HS-27A (cell line): ENCODE measurements at regions not wholly inside any gene's neighbourhood (a gene's known extent, or its start where the extent isn't known, plus 50 kb on each side); places are given as distances from the start of the nearest gene placed in this dataset.

Experiments used
- DNase-seq: peaks from one replicate; pipeline ENCODE4 v3.0.0-alpha.2; 2012; ENCODE audit warnings: low read depth, missing footprints

DNA sequence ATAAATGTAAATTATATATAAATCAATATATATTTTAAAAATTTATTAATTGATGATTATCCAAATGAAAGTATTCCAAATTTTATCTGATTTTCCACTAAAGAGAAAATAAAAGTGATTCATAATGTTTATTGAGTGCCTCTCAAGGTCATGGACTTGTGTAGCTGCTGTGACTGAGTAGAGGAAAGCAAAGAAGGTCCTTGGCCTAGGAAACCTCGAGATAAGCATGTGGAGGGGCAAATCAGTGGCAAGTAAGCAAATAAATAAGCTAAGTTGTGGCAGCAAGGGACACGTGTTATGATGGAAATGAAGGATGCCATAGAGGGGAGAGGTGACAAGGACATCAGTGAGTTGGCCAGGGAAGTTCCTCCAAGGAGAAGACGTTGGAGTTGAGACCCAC is 866.1 kb upstream of the ID2 start:
- DNase-seq: no peak

DNA sequence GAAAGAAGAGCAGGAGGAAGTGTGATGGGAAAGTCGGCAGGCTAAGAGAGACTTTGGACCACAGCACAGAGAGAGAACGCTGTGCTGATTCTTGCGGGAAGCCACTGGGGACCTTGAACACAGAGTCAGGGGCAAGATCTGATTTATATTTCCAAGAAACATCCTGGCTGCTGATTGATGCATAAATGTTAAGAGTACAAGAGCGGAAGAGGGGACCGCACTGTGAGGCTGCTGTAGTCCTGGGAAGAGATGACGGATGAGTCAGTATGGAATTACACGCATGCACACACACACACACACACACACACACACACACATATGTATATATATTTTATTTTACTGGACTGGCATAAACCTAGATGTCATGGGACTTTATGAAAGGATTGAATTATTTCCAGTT is 865.6 kb upstream of the ID2 start:
- DNase-seq: no peak

DNA sequence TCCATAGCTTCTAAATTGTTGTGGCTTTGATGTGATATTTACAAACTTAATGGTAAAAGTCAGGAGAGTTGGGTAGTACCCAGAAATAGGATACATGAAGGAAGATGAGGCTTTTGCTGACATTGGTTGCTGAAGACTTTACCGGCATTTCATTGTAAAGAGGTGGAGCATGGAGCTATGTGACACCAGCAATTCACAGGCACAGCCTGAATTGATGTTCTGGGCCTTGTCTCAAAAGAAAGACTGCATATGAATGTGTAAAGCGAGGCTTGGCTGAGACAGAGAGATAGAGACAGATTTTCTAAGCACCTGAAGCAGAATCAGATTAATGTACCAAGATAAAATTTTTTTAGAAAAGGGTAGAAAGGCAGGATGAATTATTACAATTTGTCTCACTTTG is 864.9 kb upstream of the ID2 start:
- no peak for DNase-seq

DNA sequence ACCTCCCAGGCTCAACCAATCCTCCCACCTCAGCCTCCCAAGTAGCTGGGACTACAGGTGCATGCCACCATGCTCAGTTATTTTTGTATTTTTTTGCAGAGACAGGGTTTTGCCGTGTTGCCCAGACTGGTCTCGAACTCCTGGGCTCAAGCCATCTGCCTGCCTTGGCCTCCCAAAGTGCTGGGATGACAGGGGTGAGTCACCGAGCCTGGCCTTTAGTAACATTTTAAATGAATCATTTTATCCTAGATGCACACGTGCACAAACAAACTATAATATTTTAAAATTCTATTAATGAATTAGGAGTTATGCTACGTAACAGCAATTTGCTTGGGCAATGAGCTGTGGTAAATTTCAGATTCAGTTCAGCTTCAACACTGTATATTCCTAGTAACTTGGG is 862.5 kb upstream of the ID2 start:
- DNase-seq: no peak

DNA sequence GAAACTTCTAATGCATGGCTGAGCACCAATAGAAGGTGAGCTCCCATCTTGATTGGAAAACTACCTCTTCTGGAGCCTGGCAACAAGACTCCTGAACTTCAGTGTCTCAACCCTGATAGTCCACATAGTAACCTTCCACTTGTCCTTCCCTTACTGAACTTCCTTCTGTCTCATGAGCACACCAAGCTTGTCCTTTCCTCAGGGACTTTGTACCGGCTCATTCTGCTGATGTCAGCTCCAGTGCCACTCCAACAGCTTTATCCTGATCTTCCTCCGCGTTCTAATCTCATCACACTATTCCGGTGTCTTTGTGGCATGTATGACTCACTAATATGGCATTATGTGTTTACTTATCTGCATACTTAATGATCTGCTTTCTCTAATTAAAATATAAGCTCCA is 862.0 kb upstream of the ID2 start:
- DNase-seq: no peak

DNA sequence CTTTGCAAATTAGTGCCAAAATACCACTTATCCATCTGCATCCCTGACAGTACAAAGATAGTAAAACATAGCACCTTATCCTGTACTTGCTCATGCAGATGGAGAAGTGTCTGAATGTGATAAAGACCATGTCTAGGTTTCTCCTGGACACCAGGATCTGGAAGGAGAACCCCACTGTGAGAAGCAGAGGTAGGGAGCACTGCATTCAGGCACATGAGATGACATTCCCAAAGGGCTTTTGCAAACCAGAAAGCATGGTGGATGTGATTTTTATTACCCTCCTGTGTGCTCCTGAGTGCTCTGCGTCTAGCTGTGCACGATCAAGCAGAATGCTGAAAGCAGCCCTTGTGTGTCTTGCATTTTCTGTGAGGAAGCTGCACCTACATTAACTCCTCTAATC is 857.6 kb upstream of the ID2 start:
- no peak for DNase-seq

DNA sequence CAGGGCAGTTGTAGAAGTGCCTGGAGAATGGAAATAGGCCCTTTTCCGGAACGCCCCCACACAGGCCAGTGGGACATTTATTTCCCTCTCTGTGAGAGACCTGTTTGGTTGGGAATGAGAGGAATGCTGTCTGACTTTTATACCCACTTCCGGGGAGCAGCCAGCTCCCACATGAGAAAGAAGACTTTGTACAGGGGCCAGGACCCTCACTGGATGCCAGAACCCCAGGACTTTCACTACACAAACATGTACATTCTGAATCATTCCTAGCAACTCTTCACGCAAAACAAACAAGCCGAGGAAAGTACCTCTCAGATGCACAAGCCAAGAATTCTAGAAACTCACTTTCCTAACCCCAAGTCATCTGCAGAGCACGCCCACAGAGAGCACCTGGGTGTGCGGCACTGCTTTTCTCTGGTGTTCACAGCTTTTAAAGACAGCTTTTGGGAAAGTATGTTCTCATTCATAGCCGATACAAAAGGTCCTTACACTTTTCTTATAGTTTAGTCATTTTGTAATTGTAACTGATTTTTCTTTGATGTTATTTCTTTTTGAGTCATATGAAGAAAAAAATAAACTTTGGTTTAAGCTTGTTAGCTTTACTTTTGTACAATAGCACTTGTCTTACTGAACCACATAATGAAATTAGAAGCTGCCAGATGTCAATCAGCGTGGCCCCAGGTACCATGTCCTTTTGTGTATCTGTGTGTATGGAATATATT is 856.1 kb upstream of the ID2 start:
- DNase-seq: no peak

DNA sequence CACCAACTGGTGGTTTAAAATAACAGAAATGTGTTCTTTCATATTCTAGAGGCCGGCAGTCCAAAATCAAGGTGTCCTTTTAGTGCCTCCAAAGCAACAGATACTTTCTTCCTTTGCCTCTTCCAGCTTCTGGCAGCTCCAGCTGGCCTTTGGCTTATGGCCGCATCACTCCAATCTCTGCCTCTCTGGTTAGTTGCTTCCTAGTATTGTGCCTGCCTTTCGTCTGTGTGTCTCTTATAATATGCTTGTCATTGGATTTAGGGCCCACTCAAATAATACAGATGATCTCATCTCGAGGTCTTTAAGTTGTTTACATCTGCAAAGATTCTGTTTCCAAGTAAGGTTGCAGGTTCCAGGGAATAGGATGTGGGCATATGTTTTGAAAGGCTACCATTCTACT is 855.2 kb upstream of the ID2 start:
- DNase-seq: no peak

DNA sequence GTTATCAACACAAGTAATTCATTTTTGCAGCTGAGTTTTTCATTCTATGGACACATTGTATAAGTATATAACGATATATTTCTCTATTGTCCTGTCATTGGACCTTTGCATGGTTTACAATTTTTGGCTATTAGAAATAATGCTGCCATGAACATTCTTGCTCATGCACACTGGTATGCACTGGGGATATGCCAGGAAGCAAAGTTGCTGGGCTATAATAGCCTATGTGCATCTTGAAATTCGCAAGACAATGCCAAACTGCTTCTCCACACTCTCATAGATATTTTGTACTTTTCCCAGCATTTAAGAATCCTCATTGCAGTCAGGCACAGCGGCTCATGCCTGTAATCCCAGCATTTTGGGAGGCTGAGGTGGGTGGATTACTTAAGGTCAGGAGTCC is 852.6 kb upstream of the ID2 start:
- no peak for DNase-seq

DNA sequence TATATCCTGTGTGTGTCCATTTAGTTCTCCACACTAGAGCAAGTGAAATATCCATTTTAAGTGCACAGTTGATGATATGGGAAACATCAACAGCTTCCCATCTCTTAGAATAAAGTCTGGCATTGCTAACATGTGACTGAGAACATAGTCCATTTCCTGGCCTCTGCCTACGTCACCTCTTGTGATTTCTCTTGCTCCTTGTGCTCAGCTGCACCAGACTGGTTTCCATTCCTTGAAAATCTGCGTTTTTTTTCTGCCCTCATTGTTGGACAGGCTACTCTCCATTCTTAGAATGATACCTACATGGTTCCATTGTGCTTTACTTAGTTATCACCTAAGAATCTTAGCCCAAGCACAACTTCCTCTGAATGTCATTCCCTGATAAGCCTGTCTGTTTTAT is 851.2 kb upstream of the ID2 start:
- no peak for DNase-seq

DNA sequence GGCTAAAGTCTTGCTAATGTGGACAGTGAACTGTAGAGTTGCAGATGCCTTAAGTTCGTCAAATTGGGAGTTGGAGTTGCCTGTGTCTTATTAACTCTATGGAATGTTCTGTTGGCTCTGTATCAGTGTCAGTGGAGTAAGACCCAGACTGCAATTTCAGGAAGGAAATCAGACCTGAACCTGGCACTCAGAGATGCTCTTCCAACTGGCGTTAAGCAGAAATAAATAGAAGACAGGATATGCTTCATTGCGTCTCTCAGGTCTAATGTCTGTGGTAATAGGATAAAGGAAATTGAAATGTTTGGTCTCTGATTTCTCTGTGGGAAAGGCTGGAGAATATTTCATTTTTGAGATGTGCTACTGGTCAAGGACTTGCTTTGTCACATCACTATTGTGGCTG is 846.7 kb upstream of the ID2 start:
- DNase-seq: no peak

DNA sequence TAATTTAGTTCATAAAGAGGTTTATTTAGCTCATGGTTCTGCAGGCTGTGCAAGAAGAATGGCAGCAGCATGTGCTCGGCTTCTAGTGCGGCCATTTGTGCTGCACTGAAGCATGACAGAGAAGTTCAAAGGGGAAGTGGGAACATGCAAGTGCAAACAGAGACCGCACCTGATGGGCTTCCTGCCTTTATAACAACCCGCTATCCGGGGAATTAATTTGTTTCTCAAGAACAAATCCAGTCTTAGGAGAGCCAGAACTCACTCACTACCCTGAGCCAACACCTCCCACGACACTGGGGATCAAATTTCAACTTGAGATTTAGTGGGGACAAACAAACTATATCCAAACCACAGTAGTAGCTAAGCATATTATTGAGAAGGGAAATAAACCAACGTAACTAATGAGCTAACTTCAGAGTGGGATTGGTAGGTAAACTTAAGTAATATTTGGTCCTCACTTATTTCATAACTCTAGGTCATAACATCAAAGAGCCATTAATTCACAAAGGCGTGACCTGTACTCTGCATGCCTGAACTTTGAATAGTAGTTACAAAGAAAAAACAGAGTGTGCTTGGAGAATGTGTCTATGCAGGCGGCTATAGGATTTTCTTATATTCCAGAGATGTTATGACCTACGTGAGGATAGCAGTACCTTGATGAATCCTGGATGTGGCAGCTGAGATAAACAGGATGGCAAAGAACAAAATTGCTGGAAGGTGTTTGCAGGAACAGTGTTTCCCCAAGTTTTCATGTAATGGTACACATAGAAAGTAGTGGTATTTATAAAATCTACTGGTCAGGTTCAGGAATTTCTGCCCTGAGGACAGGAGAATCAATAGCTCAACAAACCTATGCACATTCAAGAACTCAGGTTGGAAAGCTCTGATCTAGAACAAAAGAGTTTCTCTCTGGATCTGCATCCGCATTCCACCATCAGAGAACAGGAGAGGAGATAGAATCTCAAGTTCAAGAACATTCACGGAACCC is 845.9 kb upstream of the ID2 start:
- no peak for DNase-seq

DNA sequence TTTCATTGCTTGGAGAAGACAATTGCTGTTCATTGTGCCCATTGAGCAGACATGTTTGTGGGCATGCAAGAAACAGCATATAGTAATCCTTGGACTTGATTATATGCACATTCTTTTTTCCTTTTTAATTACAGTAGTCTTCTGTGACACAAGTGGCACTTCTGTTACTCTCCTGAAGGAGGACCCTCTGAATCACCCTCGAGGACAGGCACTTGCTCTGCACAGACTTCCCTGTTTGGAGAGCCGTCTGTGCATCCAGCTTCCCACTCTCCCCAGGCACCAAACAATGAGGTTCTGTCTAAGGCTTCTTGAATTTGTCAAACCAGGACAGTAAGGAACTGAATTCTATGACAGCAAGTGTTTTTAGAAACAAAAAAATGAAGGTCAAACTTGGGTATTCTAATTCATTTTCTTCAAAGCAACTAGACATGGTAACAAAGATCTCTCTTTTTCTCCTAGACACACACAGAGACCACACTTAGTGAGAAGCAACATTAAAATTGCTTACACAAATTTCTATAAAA is 844.6 kb upstream of the ID2 start:
- DNase-seq: no peak

DNA sequence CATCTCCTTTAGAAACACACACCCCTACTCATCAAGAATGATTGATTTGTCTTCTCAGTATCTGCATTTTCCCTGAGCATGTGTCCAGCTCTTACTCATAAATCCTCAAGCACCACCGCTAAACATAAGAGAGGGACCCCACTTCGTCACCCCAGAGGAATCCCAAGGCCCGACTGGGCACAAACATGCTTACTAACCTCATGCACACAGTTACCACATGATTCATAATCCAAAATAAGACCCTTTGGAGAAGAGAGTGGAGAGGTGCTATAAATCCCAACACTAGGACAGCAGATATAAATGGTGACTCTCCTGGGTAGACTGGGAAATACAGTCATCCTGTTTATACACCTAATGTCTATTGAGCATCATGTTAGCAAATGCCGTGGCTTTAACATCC is 843.2 kb upstream of the ID2 start:
- no peak for DNase-seq

DNA sequence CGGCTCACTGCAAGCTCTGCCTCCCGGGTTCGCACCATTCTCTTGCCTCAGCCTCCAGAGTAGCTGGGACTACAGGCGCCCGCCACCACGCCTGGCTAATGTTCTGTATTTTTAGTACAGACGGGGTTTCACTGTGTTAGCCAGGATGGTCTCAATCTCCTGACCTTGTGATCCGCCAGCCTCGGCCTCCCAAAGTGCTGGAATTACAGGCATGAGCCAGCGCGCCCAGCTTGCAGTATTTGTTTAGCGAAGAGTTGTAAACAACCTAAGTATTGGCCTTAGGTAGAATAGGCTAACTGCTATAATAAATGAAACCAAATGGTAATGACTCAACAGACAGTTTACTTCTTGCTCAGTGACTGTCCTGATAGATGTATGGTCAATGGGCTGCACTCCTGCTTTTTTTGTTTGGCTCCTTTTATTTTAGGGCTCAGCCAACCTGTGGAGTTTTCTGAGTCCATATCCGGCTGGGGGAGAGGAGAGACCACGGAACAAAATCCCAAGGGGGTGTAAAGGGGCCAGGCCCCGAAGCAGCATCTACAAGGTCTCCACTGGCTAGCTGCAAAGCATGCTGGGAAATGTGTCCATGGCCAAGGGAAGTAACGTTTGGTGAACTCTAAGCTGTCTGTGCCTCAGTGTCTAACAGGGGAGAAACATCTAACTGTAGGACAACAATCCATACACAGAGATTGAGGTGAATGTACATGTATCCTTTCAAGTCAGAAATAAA is 841.0 kb upstream of the ID2 start:
- no peak for DNase-seq

DNA sequence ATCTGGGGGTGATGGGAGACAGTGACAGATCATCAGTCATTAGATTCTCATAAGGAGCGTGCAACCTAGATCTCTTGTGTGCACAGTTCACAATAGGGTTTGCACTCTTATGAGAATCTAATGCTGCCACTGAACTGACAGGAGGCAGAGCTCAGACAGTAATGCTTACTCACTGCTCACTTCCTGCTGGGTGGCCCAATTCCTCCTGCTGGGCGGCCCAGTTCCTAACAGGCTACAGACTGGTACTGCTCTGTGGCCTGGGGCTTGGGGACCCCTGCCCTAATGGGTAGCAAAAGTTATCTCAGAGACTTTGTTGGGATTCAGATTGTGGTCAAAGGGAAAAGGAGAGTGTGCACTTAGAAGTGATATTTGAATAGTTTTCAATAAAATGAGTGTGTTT is 840.1 kb upstream of the ID2 start:
- no peak for DNase-seq

DNA sequence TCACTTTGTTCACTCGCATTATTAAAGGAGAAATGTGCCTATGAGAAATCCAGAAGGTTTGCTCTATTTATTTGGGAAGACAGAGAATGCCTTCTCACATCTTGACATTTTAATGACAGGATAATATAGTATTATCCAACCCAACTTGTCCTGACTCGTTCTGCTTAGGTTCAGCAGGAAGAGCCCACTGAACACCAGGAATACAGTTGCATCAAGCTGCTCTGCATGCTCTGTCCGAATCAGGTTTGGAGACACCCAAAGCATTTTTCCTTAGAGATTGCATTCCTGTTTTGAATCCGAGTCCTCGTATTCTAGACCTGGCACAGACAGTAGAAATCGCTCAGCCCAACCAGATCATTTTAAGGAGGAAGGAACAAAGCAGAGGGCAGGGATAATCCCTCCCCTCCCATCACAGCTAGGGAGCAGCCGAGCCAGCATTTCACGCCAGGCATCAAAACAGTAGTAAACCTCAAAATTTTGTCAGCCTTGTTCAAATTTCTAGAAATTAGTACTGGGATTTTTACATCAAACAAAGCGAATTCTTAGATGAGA is 837.4 kb upstream of the ID2 start:
- DNase-seq: no peak

DNA sequence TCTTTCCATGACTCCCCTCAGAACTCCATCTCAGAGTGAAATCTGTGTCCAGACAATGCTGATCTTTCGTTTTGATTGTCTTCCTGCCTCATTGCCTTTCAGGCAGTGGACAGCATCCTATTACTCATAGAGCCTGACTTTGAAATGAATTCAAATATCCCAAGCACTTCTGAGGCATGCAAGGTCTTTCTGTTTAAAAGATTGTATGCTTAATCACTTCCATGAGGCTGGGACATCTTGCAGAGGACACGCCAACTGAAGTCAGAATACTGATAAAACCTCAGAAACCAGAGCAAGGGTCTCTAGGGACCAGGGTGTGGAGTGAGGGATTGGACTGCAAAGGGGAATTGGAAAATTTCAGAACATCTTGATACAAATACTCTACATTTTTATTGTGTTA is 836.5 kb upstream of the ID2 start:
- DNase-seq: no peak

DNA sequence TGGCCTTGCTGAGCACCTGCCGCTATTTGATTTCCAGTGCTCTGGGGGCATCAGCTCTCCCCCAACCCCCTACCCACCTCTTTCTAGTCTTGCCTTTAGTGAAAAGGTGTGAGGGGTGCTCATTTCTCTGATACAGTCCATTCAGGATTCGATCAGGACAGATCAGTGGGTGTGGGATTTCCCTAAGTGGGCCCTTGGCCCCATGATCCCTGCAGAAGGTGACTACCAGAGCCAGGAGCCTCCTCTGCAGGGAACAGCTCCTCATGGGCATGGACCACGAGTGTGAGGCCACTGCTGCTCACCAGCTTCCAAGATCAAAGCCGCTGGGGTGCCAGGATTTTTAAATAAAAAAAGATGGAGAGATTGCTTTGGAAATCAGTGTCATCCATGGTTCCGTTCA is 835.2 kb upstream of the ID2 start:
- DNase-seq: no peak

DNA sequence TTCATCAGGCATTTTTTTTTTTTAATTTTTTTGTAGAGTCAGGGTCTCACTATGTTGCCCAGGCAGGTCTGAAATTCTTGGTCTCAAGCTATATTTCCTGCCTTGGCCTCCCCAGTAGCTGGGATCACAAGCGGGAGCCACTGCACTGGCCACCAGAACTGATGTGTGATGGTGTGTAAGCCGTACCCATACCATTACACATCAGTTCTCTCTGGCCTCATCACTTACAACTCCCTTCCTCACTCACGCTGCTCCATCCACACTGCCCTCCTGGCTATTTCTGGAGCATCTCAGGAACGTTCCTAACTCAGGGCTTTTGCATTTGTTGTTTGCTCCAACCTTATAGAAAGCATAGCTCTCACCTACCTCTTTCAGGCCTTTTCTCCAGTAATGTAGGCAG is 834.5 kb upstream of the ID2 start:
- no peak for DNase-seq

DNA sequence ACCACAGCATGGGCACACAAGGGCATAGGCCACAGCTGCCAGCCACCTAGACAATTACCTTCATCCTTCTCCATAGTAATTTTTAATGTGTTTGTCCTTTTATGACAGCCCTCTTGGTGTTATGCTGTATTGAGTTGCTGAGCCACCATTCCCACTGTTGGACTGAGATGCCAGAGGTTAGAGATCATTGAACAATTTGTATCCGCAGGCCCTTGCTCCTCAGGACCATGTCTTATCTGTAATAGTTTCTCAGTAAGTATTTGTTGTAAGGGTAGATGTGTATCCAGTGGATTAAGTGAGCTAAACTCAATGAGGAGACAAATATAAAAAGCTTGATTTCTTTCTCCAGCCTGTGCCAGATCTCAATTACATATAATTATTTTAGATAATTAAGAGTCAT is 832.8 kb upstream of the ID2 start:
- DNase-seq: no peak

DNA sequence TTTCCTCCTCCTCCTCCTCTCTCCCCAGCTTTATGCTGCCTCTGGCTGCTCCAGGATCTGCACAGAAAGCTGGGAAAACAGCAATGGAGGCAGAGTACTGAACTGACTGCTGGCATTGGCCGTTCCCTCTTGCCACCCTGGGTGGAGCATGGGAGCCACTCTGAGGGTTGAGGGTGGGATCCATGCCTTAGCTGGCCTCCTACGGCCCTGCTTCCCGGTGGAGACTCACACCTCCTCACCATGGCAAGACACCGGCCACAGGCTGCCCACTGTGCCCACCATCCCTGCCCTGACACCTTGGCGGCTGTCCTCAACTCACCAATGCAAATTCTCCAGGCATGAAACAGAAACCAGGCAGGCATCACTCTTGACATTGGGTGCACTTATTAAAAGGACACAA is 832.3 kb upstream of the ID2 start:
- no peak for DNase-seq
